Activated CD8-positive, alpha-beta memory T cell treated with anti-CD3 and anti-CD28 coated beads for 4 hours (primary cell): ENCODE measurements at regions not wholly inside any gene's neighbourhood (a gene's known extent, or its start where the extent isn't known, plus 50 kb on each side); places are given as distances from the start of the nearest gene placed in this dataset.

Experiments used
- DNase-seq, 2 donors: peaks; one replicate each; pipeline ENCODE4 v3.0.0-alpha.2; 2020; ENCODE audit warnings: low read depth in 2 of 2

DNA sequence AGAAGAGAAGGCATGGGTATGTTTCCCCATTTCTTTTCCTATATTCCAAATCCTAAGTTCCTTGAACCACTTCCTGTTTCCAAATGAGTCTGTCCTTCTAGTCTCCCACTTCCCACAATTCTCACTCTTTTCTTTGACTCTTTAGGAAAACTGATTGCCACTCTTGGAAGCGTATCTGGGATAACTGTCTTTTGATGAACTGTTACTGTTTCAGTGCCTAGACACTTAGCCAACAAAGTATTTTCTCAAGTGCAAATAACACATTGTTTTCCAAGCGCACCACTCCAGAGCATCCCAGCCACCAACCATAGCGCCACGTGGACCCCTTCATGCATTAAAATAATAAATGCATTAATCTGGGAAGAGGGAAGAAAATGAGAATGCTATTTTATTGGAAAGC lies 342.8 kb downstream of the MTX2 start:
- no peak for DNase-seq

DNA sequence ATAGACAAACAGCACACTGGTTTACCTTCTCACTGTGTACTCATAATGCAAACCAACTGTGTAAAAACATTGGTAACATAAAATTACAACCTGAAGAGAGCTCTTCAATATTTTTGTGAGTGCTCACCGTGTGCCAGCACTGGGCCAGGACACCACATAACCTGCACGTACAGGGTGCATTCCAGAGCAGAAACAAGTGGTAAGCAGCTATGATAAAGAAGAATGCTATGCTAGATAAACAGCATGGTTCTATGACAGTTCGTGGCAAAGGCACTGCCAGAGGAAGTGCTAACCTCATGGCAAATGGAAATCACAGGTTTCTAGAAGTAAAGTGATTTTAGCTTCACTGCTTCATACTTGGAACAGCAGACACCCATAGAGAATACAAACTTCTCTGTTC lies 343.5 kb downstream of the MTX2 start:
- no peak for DNase-seq

DNA sequence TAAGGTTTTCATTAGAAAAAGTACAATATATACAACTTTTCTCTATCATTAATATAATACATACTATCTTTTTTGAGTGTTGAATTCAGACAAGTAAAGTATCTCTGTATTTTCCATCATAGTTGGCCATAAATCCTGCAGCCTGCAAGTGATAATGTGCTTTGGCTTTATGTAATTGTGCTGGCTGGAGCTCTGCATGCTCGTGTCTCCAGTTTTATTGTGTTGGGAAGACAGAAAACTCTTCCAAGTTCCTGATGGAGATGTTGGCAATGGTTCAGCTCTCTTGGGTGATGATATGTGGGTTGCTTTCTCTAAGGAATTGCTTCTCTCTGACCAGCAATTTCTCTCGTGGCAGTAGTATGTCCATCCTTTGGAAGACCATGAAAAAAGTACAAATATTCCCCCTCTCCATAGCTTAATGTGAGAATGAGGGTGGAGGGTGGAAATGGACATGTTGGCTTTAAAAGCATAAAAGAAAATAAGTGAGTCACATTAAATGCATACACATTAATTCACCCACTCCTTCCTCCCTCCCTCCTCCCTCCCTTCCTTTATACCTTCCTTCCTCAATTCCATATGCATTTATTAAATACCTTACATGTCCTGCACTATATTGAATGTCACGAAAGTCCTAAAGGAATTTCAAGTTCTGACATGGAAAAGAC lies 344.2 kb downstream of the MTX2 start:
- DNase-seq: no peak

DNA sequence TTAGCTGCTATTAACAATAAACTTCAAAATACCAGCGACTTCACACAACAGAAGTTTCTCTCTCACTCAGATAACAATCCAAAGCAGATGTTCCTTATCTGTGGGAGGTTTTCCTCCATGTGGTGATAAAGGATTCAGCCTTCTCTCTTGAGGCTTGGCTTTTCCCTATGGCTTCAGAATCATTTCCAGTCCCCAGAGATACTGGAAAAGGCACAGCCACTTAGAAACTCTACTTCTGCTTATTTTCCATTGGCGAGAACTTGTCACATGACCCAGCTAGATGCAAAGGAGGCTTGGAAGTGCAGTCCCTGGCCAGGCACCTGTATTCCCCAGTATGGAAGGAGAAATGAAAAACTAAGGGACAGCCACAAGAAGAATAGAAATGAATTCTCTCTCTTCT lies 344.8 kb downstream of the MTX2 start:
- no peak for DNase-seq

DNA sequence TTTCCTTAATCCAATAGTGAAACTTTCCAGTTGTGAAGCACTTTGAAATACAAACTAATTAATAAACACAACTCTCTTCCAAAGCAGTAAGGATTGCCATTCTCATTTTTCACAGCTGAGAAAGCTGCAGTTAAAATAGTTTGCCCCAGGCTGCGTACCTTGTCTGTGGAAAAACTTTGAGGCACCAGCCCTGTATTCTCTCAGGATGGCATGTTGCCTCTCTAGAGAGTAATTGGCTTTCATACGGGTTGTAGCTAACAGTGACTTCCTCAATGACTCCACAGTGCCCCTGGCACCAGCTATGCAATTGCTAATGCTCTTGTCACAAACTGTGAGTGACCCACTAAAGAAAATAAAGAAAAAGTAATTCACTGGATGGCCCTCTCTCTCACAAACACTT lies 345.7 kb downstream of the MTX2 start:
- no peak for DNase-seq

DNA sequence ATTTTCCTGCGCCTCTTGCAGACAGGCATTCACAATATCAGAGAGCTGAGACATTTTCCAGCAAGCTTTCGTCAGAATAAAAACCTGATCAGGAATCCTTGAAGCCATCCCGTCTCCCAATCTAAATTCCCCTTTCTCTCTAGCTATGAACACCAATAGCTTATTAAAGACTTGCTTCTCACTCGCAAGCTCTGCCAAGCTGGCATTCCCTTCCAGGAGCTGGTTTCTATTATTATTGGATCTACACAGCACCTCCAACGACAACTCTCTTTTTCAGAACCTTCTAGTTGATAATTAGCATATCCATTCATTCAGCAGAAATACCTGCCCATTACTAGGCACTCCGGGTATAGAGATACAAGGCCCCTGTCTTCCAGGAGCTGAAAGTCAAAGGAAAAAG lies 350.3 kb downstream of the MTX2 start:
- no peak for DNase-seq

DNA sequence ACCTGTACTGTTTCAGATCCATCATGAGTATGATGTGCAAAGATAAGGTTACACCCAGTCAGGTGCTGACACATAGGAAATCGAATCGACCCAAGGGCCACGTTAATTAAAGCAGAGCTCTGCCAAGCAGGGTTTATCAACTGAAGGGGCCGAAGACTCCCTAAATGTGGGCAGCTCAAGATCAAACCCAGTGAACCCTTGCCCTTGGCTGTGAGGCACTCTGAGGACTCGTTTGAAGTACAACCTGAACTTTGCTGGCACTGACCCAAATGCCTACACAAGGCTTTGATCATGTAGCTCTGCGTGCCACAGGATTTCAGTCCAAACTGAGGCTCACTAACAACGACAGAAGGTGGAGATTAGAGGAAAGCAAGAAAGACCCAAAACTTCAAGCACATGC lies 352.1 kb downstream of the MTX2 start:
- no peak for DNase-seq

DNA sequence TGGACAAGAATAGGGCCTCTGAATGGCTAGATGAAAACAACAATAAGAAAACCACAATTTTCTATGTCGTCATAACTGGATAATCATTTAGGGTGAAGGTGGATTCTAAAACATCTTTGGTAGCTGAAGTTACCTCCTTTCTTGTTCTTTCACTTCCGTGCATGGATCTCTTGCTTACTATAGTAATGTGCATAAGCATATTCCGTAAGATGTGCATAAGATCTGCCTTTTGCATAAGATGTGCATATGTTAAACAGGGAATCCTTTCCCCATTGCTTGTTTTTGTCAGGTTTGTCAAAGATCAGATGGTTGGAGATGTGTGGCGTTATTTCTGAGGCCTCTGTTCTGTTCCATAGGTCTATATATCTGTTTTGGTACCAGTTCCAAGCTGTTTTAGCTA lies 353.6 kb downstream of the MTX2 start:
- DNase-seq: no peak

DNA sequence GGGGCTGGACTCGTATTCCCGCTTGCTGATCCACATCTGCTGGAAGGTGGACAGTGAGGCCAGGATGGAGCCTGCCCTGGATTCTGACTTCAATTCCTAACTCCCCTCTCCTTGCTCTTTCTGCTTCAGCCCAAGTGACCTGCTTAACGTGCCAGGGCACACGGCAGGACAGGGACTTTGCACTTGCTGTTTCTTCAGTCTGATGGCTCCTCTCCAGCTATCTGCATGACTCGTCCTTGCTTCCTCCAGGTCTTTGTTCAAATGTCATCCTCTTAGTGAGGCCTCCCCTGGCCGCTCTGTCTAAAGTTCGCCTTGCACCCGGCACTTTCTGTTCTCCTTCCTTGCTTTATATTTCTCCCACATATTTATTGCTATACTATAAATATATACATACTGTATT lies 357.6 kb downstream of the MTX2 start:
- DNase-seq: no peak

DNA sequence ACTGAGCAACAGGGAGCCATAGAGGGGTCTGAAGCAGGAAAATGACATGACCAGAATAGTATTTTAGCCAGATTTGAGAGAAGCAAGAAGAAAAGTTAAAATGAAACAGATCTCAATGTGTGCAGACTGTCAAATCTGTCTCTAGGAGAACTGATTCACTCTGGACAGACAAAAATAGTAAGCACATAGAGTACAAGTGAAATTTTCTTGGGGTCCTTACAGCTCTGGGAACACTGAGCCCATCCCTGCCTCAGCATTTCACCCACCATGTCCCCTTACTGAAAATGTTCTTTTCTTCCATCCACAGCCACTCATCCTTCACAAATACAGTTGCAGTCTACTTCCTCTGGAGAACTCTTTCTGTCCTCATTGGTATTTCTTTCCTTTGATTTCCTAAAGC lies 359.2 kb downstream of the MTX2 start:
- no peak for DNase-seq

DNA sequence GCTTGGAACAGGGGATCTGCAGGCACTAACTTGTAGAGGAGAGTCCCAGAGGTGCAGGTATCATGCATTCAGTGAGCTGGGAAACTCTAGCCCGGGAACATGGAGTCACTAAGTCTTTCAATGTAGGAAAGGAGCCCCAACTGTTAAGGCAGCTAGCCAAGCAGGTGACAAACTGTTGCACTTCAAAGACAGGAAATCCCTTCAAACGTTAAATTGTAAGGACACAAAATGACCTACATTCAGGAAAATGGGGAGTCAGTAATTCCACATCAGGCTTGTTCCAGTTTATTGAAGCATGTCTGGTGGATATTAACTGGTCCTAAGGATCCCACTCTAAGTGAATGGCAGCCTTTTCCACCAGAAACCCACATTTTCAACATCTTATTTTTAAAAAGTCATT lies 364.5 kb downstream of the MTX2 start:
- no peak for DNase-seq

DNA sequence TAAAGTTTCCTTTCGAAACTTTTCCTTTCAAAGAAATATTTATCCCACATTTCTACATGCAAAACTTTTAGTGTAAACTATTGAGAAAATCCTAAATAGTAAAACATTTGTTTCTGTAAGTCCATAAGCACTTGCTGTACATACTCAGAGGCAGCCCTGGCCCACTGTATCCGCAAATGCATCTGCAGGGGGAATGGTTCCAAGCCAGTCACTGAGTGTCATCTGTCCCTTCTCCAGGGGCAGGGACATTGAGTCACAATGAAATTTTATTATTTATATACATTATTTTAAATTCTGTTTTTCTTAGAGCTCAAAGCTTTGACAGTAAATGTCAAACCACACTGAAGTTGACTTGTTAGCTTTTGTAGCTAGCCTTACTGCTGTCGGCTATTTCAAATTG lies 367.2 kb downstream of the MTX2 start:
- no peak for DNase-seq

DNA sequence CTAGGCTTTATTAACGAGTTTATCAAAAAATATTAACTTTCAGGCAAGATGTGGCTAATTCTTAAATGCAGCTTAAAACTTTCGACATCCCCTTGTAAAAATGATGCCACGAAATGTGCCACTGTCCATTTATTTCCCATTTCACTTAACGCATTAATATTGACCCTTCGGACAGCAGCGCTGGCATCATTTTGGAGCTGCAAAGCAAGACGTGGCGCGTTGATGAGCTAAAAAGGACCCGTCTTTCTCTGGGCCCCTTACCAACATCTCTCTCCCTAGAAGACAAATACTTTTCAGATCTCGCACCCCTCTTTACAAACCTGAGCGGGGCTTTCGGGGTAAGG lies 367.9 kb downstream of the MTX2 start:
- no peak for DNase-seq

DNA sequence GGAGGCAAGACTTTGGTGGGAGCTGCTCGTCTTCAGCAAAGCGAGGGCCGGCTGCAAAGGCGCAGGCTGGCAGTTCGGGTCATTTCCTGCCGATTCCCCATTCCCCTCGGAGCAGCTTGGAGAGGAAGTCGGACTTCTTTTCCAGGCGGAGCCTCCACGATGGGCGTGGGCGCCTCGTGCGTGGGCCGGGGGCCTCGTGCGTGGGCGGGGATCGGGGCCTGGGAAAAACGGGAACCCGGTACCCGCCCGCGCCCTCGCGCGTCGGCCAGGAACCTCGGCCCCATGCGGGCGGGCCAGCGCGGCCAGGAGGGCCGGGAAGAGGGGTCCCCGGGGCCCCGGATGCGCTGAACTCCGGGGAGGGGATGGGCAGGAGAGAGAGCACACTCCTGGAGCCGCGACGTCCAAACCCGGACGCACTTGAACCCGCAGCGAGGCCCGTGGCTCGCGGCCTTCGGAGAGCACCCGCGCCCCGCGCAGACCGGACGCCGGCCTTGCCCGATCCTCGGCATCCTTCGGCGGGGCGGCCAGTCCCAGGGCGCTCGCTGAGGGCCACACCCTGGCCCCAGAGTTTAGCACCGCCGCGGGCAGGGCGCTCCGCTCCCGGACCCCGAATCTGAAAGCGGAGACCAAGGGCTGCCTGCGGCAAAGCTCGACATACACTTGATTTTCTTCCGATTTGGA lies 368.4 kb downstream of the MTX2 start:
- no peak for DNase-seq

DNA sequence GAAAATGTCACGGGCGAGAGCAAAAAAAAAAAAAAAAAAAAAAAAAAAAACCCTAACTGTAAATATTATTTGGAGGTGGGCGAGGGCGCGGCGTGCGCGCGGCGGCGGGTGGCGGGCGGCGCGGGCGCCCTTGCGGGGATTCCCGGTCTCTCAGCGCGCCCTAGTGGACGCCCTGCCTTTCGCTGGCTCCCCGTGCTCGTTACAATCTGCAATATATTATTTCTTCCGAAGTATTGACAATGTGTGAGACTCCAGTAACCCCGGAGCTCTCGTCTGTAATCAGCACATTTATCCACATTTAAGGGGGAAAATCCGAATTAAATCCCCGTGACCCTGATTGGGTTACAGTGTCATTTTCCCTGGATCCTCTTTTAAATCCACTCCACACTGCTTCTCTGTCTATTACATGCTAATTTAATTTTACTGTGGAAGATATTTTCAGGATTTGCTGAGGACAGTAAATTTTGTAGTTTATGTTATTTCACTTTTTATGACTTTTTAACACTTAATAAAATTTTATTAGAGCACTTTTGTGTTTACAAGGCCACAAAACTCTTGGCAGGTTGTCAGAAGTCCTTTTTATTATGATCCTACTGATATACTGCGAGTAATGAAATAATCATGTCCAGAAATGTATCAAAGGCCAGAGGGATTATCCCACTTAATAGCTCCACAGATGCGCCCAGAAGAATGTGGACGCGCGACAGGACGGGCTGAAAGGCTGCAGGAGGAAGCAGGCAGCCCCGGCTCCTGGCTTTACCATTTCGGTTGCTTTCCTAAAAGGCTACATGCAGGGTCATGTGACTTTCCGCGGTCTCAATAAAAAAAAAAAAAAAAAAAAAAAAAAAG lies 369.1 kb downstream of the MTX2 start:
- peak; percentile 14 to 21 for DNase-seq

DNA sequence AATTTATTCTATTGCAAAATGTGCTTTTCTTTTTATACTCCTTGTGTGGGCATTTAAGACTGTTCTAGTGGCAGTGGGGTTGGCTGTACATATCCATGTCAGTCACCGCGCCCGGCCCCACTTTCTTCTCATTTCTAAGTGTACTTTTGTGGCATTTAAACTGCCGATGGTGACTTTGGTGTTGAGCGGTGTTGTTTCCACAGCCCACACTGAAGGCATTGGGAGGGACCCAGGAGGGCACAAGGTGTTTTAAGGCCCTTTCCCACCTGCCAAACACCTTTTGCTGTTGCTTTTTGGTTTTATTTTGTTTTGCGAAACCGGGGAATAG lies 369.7 kb downstream of the MTX2 start:
- no peak for DNase-seq

DNA sequence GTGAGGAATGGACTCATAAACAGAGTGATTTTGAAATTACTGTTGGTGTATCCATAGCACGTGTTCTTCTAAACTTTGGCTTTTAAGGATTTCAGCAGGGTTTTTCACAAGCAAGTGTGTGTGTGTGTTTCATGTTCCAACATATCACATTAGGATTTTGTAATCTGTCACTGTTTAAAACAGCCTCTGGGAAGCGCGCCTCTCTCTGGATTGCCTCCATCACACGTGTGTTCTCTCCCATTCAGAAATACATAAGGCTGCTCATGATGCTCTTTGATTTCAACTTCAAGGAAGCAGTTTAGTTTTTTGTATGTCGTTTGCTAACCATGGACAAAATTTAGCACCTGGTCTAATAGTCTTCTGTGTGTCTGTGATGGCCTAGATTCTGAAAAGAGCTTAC lies 370.4 kb downstream of the MTX2 start:
- DNase-seq: no peak

DNA sequence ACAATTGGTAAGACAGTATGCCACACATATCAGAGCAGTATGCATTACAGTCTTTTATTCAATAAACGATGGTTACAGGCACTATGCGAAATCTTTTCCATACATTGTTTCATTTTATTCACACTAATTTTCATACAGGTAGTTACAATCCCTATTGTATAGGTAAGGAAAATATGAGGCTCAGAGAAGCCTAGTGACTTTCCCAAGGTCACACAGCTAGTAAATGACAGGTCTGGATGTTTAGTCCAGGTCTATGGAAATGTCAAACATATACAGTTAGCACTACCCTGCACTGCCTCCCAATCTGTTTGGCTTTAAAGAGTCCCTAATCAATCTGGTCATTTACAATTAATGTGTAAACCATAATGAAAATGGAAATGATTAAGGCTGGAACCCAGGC lies 372.2 kb downstream of the MTX2 start:
- no peak for DNase-seq

DNA sequence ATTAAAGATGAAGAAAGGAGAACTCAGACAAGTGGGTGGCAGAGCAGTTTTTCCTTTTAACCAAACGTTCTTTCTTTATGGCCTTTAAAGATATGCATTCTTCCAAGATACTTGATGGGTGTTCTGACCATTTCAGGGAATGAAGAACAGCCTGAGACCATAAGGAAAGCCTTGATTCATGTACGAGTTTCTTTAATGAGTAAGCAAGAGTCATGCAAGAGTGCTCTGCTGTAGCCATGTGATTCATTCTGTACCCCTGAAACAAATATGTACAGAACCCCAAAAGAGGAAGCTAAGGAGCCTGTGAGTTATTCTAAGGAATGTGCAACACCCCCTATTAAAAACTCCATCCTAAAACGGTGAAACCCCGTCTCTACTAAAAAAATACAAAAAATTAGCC lies 372.8 kb downstream of the MTX2 start:
- no peak for DNase-seq

DNA sequence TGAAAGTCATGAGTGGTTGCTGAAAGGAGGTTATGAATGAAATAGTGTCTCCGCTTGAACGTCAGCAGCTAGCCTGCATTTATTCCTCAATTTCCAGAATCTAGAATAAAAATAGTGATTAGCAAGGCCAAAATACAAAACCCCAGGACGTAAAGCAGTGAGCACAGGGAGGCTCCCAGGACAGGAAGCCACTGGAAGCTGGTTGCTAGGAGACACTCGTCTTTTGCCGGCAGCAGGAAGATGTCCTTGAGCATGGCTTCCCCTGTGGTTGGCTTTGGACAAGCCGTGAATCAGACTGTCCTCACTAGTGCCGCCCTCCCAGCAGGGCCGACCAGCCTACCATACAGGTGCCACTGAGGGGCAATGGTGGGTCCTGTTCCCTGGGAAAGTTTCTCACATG lies 374.4 kb downstream of the MTX2 start:
- DNase-seq: no peak

DNA sequence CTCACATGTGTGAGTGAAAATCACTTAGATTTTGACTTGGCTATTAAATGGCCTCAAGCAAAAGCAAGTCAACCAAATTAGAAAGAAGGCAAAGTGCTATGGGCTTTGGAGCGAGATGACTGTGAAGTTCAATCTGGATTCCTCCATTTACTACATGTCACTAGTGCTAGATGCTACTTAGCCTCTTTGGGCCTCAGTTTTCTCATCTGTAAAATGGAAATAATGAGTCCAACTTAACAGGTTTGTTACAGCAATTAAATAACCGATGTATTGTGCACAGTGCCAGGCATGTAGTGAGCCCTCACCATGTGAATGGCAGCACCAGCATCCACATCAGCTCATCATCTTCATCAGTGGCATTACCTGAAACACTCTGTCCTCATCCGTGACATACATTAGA lies 376.3 kb downstream of the MTX2 start:
- DNase-seq: no peak

DNA sequence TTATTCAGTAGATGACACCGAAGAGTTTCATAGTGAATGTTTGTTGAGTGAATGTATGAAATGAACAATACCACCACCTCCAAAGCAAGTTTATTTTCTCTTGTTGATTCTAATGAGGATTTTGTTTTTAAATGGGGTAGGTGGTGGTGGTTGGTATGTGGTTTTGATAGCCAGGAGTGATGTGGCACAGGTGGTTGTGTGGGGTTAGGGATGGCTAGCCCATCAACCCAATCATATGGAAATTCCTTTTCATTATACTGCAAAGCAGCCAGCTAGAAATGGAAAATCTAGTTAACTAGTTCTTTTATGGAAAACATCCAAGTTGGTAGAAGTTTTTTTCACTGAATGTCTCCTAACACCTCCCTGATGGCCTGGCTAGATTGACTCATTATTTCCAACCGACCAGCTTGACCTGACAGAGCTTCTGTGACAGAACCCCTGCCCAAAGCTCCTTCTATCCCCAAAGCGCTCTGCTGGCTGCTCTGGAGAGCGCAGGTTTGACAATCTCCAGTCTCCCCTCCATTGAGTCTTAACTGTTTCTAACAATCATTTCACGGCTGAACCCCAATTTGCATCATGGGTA lies 376.9 kb downstream of the MTX2 start:
- DNase-seq: no peak
